ENCODE measurements at regions not wholly inside any gene's neighbourhood (a gene's known extent, or its start where the extent isn't known, plus 50 kb on each side); places are given as distances from the start of the nearest gene placed in this dataset.

- H3K4me3 ChIP-seq (ENCODE audit: low read depth, low read length) = no peak overlapping the region
- no CpG with 5 or more reads among the region's 1 CpG for WGBS (ENCODE audit: extremely low coverage, insufficient coverage, insufficient read length)
- no peak overlapping the region for H4K91ac ChIP-seq (ENCODE audit: low read depth, low read length)
- no peak overlapping the region for H2BK12ac ChIP-seq (ENCODE audit: low read length)
- no peak overlapping the region for H4K8ac ChIP-seq (ENCODE audit: low read depth, low read length)
- H3K27me3 ChIP-seq (ENCODE audit: insufficient read depth, low read length) = no peaks in the 10 kb centered on the region
- no peak overlapping the region for H3K23ac ChIP-seq (ENCODE audit: low read length)
- H3K79me1 ChIP-seq (ENCODE audit: low read length) = no peaks in the 10 kb centered on the region
- H2AK5ac ChIP-seq (ENCODE audit: low read length) = no peak overlapping the region
- H3K4me1 ChIP-seq (ENCODE audit: control insufficient read depth in 1 of 2, insufficient read depth in 2 of 2, low read length in 2 of 2) = no peaks in the 10 kb centered on the region
- H3K18ac ChIP-seq (ENCODE audit: low read length) = no peak overlapping the region
- no peak overlapping the region for H2AFZ ChIP-seq (ENCODE audit: insufficient read depth, low read length, poor library complexity)
- DNase-seq = no peak
- H3K79me2 ChIP-seq (ENCODE audit: control insufficient read depth, insufficient read depth, low read length, poor library complexity) = no peaks in the 10 kb centered on the region
- H3K14ac ChIP-seq (ENCODE audit: low read length) = no peak overlapping the region
- no peak overlapping the region for H2BK5ac ChIP-seq (ENCODE audit: low read depth, low read length, poor library complexity)
- no peak overlapping the region for H4K12ac ChIP-seq (ENCODE audit: low read depth, low read length)
- no peak overlapping the region for H3K9ac ChIP-seq (ENCODE audit: low read length)
- no peaks in the 10 kb centered on the region for H3K9me3 ChIP-seq (ENCODE audit: insufficient read depth, low read depth, low read length)
- no peaks in the 10 kb centered on the region for H3K36me3 ChIP-seq (ENCODE audit: control insufficient read depth in 1 of 2, insufficient read depth in 2 of 2, low read length in 2 of 2)
- no peak overlapping the region for H3K4ac ChIP-seq (ENCODE audit: low read depth, low read length)
- no peak overlapping the region for H2BK120ac ChIP-seq (ENCODE audit: insufficient read depth, low read length, poor library complexity)
- no peak overlapping the region for H3K27ac ChIP-seq (ENCODE audit: low read depth, low read length)
- H3K4me2 ChIP-seq (ENCODE audit: low read length) = no peak overlapping the region
These were observed 66.6 kb upstream of the SOX4 start for GRCh38 chr6:21526974-21527373.

GRCh38 chr6:21527731-21528130 lies 65.8 kb upstream of the SOX4 start:
- Histone ChIP-seq H2BK120ac (ENCODE audit: insufficient read depth, low read length, poor library complexity) (no peak overlapping the region), H3K4me1 (ENCODE audit: control insufficient read depth in 1 of 2, insufficient read depth in 2 of 2, low read length in 2 of 2) (no peaks in the 10 kb centered on the region), H2AFZ (ENCODE audit: insufficient read depth, low read length, poor library complexity) (no peak overlapping the region), H3K9ac (ENCODE audit: low read length) (no peak overlapping the region), H3K27ac (ENCODE audit: low read depth, low read length) (no peak overlapping the region), H4K12ac (ENCODE audit: low read depth, low read length) (no peak overlapping the region), H3K4ac (ENCODE audit: low read depth, low read length) (no peak overlapping the region), H4K8ac (ENCODE audit: low read depth, low read length) (no peak overlapping the region), H3K9me3 (ENCODE audit: insufficient read depth, low read depth, low read length) (no peaks in the 10 kb centered on the region), H3K14ac (ENCODE audit: low read length) (no peak overlapping the region), H3K36me3 (ENCODE audit: control insufficient read depth in 1 of 2, insufficient read depth in 2 of 2, low read length in 2 of 2) (no peaks in the 10 kb centered on the region), H3K4me2 (ENCODE audit: low read length) (no peak overlapping the region), H3K4me3 (ENCODE audit: low read depth, low read length) (no peak overlapping the region), H2BK5ac (ENCODE audit: low read depth, low read length, poor library complexity) (no peak overlapping the region), H3K18ac (ENCODE audit: low read length) (no peak overlapping the region), H4K91ac (ENCODE audit: low read depth, low read length) (no peak overlapping the region), H3K79me1 (ENCODE audit: low read length) (no peaks in the 10 kb centered on the region), H3K27me3 (ENCODE audit: insufficient read depth, low read length) (no peaks in the 10 kb centered on the region), H3K79me2 (ENCODE audit: control insufficient read depth, insufficient read depth, low read length, poor library complexity) (no peaks in the 10 kb centered on the region), H3K23ac (ENCODE audit: low read length) (no peak overlapping the region), H2BK12ac (ENCODE audit: low read length) (no peak overlapping the region), H2AK5ac (ENCODE audit: low read length) (no peak overlapping the region)
- DNase-seq = no peak

DNA sequence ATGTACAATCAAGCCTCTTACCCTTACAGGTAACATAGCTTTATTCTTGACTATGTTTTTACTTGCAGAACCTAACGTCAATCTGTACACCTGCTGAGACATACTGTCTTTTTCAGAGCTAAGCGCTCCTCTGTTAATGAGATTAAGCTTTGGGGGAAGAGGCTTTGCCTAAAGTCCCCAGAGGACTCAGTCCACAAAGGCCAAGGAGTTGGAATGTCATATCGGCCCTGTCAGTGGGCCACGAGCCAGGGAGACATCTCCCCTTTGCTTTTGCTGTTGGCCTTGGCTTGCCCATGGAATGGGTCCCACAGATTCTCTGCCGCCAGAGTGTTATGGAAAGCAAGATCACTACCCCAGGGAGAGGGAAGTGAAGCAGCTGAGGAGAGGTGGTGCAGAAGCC lies 64.1 kb upstream of the SOX4 start:
- Histone ChIP-seq H3K4me3 (ENCODE audit: low read depth, low read length) (no peak overlapping the region), H3K27me3 (ENCODE audit: insufficient read depth, low read length) (no peaks in the 10 kb centered on the region), H3K79me2 (ENCODE audit: control insufficient read depth, insufficient read depth, low read length, poor library complexity) (no peaks in the 10 kb centered on the region), H4K12ac (ENCODE audit: low read depth, low read length) (no peak overlapping the region), H3K79me1 (ENCODE audit: low read length) (no peaks in the 10 kb centered on the region), H3K18ac (ENCODE audit: low read length) (no peak overlapping the region), H3K4ac (ENCODE audit: low read depth, low read length) (no peak overlapping the region), H3K9ac (ENCODE audit: low read length) (no peak overlapping the region), H3K4me2 (ENCODE audit: low read length) (no peak overlapping the region), H2BK5ac (ENCODE audit: low read depth, low read length, poor library complexity) (no peak overlapping the region), H3K4me1 (ENCODE audit: control insufficient read depth in 1 of 2, insufficient read depth in 2 of 2, low read length in 2 of 2) (no peaks in the 10 kb centered on the region), H2BK120ac (ENCODE audit: insufficient read depth, low read length, poor library complexity) (no peak overlapping the region), H2BK12ac (ENCODE audit: low read length) (no peak overlapping the region), H3K23ac (ENCODE audit: low read length) (no peak overlapping the region), H3K27ac (ENCODE audit: low read depth, low read length) (no peak overlapping the region), H3K9me3 (ENCODE audit: insufficient read depth, low read depth, low read length) (no peaks in the 10 kb centered on the region), H3K36me3 (ENCODE audit: control insufficient read depth in 1 of 2, insufficient read depth in 2 of 2, low read length in 2 of 2) (no peaks in the 10 kb centered on the region), H2AK5ac (ENCODE audit: low read length) (no peak overlapping the region), H4K91ac (ENCODE audit: low read depth, low read length) (no peak overlapping the region), H4K8ac (ENCODE audit: low read depth, low read length) (no peak overlapping the region), H2AFZ (ENCODE audit: insufficient read depth, low read length, poor library complexity) (no peak overlapping the region), H3K14ac (ENCODE audit: low read length) (no peak overlapping the region)
- no peak for DNase-seq
- no CpG with 5 or more reads among the region's 5 CpGs for WGBS (ENCODE audit: extremely low coverage, insufficient coverage, insufficient read length)

DNA sequence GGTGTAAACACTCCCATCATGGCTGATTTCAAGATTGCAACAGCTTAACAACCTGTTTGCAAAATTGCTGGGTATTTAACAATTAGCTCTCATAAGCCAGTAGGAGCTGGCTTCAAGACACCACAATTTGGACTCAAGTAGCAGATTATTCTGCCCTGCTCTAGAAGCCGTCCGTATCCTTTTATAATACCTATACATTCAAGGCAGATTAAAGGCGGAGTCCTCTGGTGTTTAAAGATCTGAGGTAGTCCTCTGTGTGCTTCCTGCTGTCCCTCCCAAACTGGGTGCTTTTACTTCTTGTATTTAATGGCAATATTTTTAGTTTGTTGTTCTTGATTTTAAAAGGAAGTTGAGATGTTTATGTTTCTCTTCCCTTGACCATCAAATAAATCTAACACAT lies 62.2 kb upstream of the SOX4 start:
- Histone ChIP-seq H3K23ac (ENCODE audit: low read length) (no peak overlapping the region), H3K4me1 (ENCODE audit: control insufficient read depth in 1 of 2, insufficient read depth in 2 of 2, low read length in 2 of 2) (no peaks in the 10 kb centered on the region)
- no CpG with 5 or more reads among the region's 3 CpGs for WGBS (ENCODE audit: extremely low coverage, insufficient coverage, insufficient read length)

More for the DNA sequence above, 62.2 kb upstream of the SOX4 start:
- Histone ChIP-seq H2BK12ac (ENCODE audit: low read length) (no peak overlapping the region), H3K27me3 (ENCODE audit: insufficient read depth, low read length) (no peaks in the 10 kb centered on the region), H2AFZ (ENCODE audit: insufficient read depth, low read length, poor library complexity) (no peak overlapping the region), H2BK120ac (ENCODE audit: insufficient read depth, low read length, poor library complexity) (no peak overlapping the region), H3K27ac (ENCODE audit: low read depth, low read length) (no peak overlapping the region), H3K79me2 (ENCODE audit: control insufficient read depth, insufficient read depth, low read length, poor library complexity) (no peaks in the 10 kb centered on the region), H3K79me1 (ENCODE audit: low read length) (no peaks in the 10 kb centered on the region), H4K8ac (ENCODE audit: low read depth, low read length) (no peak overlapping the region), H2AK5ac (ENCODE audit: low read length) (no peak overlapping the region), H3K4ac (ENCODE audit: low read depth, low read length) (no peak overlapping the region), H3K14ac (ENCODE audit: low read length) (no peak overlapping the region), H3K4me2 (ENCODE audit: low read length) (no peak overlapping the region), H4K12ac (ENCODE audit: low read depth, low read length) (no peak overlapping the region), H3K9me3 (ENCODE audit: insufficient read depth, low read depth, low read length) (no peaks in the 10 kb centered on the region), H3K4me3 (ENCODE audit: low read depth, low read length) (no peak overlapping the region), H2BK5ac (ENCODE audit: low read depth, low read length, poor library complexity) (no peak overlapping the region), H3K9ac (ENCODE audit: low read length) (no peak overlapping the region), H3K36me3 (ENCODE audit: control insufficient read depth in 1 of 2, insufficient read depth in 2 of 2, low read length in 2 of 2) (no peaks in the 10 kb centered on the region), H4K91ac (ENCODE audit: low read depth, low read length) (no peak overlapping the region), H3K18ac (ENCODE audit: low read length) (no peak overlapping the region)
- no peak for DNase-seq
